Renal pelvis (tissue), 1 donor: ENCODE measurements at regions not wholly inside any gene's neighbourhood (a gene's known extent, or its start where the extent isn't known, plus 50 kb on each side); places are given as distances from the start of the nearest gene placed in this dataset.
A peak's percentile ranks its signal among the peaks of the same experiment; 100 is the strongest.
"Not testable (repeated sequence)": the region's sequence is repeated elsewhere in the genome, so short reads cannot be mapped to it uniquely, and the experiment has no call there.

ENCODE experiments used
- DNase-seq: peaks from one replicate; pipeline ENCODE4 v3.0.0-alpha.2; 2013

GRCh38 chr3:5035113-5035512 lies 55.9 kb downstream of the BHLHE40 start:
- DNase-seq = no peak

- no peak for DNase-seq
These were observed 56.6 kb downstream of the BHLHE40 start for GRCh38 chr3:5035692-5036391.

GRCh38 chr3:5036392-5036766 lies 57.1 kb downstream of the BHLHE40 start:
- no peak for DNase-seq

- no peak for DNase-seq
These were observed 57.6 kb downstream of the BHLHE40 start for GRCh38 chr3:5036858-5037257.

- DNase-seq = no peak
These were observed 60.3 kb downstream of the BHLHE40 start for GRCh38 chr3:5039585-5039984.

GRCh38 chr3:5041315-5041714 lies 62.1 kb downstream of the BHLHE40 start:
- DNase-seq = no peak

- no peak for DNase-seq
These were observed 66.7 kb downstream of the BHLHE40 start for GRCh38 chr3:5045961-5046360.

- DNase-seq = no peak
These were observed 68.7 kb downstream of the BHLHE40 start for GRCh38 chr3:5047764-5048419.

- no peak for DNase-seq
These were observed 70.3 kb upstream of the ARL8B start for GRCh38 chr3:5051772-5052171.

- DNase-seq = no peak
These were observed 69.8 kb upstream of the ARL8B start for GRCh38 chr3:5052247-5052646.

- peak; percentile 60 for DNase-seq
These were observed 68.9 kb upstream of the ARL8B start for GRCh38 chr3:5053021-5053831.

- no peak for DNase-seq
These were observed 68.0 kb upstream of the ARL8B start for GRCh38 chr3:5054098-5054497.

- not testable (repeated sequence) for DNase-seq
These were observed 67.5 kb upstream of the ARL8B start for GRCh38 chr3:5054579-5054978.

GRCh38 chr3:5055357-5056110 lies 66.6 kb upstream of the ARL8B start:
- no peak for DNase-seq

GRCh38 chr3:5056111-5056391 lies 66.0 kb upstream of the ARL8B start:
- DNase-seq = no peak

- no peak for DNase-seq
These were observed 64.8 kb upstream of the ARL8B start for GRCh38 chr3:5057272-5057671.

- peak; percentile 71 for DNase-seq
These were observed 64.2 kb upstream of the ARL8B start for GRCh38 chr3:5057857-5058324.

- peak; percentile 69 for DNase-seq
These were observed 63.6 kb upstream of the ARL8B start for GRCh38 chr3:5058471-5058951.

- DNase-seq = no peak
These were observed 62.3 kb upstream of the ARL8B start for GRCh38 chr3:5059782-5060181.

GRCh38 chr3:5061218-5061569 lies 60.9 kb upstream of the ARL8B start:
- DNase-seq = no peak

GRCh38 chr3:5063724-5064123 lies 58.4 kb upstream of the ARL8B start:
- DNase-seq = no peak

- no peak for DNase-seq
These were observed 53.5 kb upstream of the ARL8B start for GRCh38 chr3:5068531-5069050.
